ENCODE measurements at regions not wholly inside any gene's neighbourhood (a gene's known extent, or its start where the extent isn't known, plus 50 kb on each side); places are given as distances from the start of the nearest gene placed in this dataset.

- TF ChIP-seq REST (IDR thresholded peaks at IDR 0.05) (no peak), CTCF (IDR thresholded peaks at IDR 0.05; ENCODE audit: low read depth, low read length, missing input control) (no peak), MAX (IDR thresholded peaks at IDR 0.05) (no peak), GABPA (IDR thresholded peaks at IDR 0.05 in 1 of 2, conservative IDR thresholded peaks at IDR 0.05 in 1 of 2) (no peak), FOXA1 (IDR thresholded peaks at IDR 0.05) (no peak), RAD21 (IDR thresholded peaks at IDR 0.05) (no peak), JUND (IDR thresholded peaks at IDR 0.05) (no peak), RXRA (IDR thresholded peaks at IDR 0.05) (no peak), YY1 (IDR thresholded peaks at IDR 0.05) (no peak), HNF4G (IDR thresholded peaks at IDR 0.05) (no peak)
Observed at GRCh38 chr15:57792724-57793449, 86.4 kb downstream of the POLR2M start.

Data from liver (tissue), 3 donors.